ENCODE measurements at regions not wholly inside any gene's neighbourhood (a gene's known extent, or its start where the extent isn't known, plus 50 kb on each side); places are given as distances from the start of the nearest gene placed in this dataset.
A peak's percentile ranks its signal among the peaks of the same experiment; 100 is the strongest.
"Not testable (repeated sequence)": the region's sequence is repeated elsewhere in the genome, so short reads cannot be mapped to it uniquely, and the experiment has no call there.

- DNase-seq, result peak; percentile 48
Measured at GRCh38 chr14:23694949-23695663, 58.9 kb downstream of the DHRS2 start.

DNA sequence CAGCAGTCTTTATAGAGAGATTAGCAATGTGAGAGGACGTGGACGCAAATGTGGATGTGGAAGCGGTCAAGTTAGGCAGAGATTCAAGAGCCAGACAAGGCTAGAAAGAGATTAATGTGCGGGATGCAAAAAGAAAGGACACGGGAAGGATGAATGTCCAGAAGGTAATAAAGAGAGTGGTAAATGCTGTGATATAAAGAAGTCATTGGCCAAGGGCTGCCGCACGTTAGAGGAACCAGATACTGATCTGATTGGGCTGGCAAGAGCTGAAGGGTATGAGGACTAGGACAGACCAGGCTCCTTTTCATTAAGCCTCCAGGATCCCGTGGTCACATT is 59.5 kb downstream of the DHRS2 start:
- DNase-seq, result no peak

- DNase-seq, result no peak
Measured at GRCh38 chr14:23696701-23697239, 60.6 kb downstream of the DHRS2 start.

GRCh38 chr14:23697680-23698079 is 61.5 kb downstream of the DHRS2 start:
- no peak for DNase-seq

GRCh38 chr14:23702656-23703426 is 66.7 kb downstream of the DHRS2 start:
- no peak for DNase-seq

DNA sequence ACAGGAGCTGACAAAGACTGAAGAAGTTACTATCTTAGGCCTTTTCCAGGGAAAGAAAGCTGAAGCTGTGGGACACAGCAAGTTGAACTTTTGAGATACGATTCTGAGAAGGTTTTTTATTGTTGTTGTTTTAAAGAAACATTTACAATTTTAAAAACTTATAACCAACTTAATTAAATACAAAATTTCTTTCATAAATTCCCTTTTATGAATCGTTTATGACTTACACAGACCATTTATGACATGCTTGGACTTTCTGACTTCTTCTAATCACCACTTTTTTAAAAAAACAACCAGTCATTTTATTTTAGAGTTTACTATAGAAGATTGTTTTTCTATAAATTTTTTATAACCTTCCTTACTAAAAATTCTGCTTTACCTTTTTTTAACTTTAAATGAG is 68.7 kb downstream of the DHRS2 start:
- DNase-seq, result no peak

DNA sequence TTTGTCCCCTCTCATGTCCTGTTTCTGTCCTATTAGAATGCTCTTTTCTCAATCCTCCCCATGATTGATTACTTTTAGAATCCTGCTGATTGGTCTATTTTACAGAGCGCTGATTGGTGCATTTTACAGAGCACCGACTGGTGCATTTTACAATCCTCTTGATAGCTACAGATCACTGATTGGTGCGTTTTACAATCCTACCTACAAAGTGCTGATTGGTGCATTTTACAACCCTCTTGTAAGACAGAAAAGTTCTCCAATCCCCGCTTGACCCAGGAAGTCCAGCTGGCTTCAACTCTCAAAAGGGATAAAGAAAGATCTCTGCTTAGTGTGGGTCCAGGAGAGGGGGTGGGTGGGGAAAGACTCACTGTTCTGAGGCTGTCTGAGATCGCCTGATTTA is 71.3 kb downstream of the DHRS2 start:
- no peak for DNase-seq

GRCh38 chr14:23708343-23708742 is 72.2 kb downstream of the DHRS2 start:
- no peak for DNase-seq

GRCh38 chr14:23709923-23710322 is 73.8 kb downstream of the DHRS2 start:
- no peak for DNase-seq

GRCh38 chr14:23712287-23712686 is 76.1 kb downstream of the DHRS2 start:
- DNase-seq, result no peak

- DNase-seq, result no peak
Measured at GRCh38 chr14:23719225-23719985, 83.2 kb downstream of the DHRS2 start.

DNA sequence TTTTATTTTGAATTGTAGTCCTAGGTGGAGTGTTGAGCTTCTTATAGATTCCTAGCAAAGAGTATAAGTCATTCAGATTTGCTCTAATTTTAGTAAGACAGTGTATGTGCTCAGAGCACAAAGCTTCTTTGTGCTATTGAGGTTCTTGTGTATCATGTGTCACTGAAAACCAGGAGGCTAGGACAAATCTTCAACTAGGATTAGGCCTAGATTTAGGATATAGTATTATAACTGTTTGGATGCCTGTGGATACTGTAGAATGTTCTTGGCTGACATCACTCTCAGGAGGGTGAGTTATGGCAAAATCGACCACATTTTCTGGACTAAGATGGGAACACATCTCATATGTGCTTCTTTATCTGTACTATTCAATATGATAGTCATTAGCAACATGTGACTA is 86.5 kb downstream of the DHRS2 start:
- DNase-seq, result no peak

GRCh38 chr14:23723911-23724310 is 87.7 kb downstream of the DHRS2 start:
- DNase-seq, result no peak

- DNase-seq, result no peak
Measured at GRCh38 chr14:23725528-23725927, 89.4 kb downstream of the DHRS2 start.

GRCh38 chr14:23725980-23726710 is 90.0 kb downstream of the DHRS2 start:
- DNase-seq, result no peak

GRCh38 chr14:23727566-23728335 is 91.6 kb downstream of the DHRS2 start:
- DNase-seq, result peak; percentile 57

- DNase-seq, result no peak
Measured at GRCh38 chr14:23728791-23729190, 92.6 kb downstream of the DHRS2 start.

DNA sequence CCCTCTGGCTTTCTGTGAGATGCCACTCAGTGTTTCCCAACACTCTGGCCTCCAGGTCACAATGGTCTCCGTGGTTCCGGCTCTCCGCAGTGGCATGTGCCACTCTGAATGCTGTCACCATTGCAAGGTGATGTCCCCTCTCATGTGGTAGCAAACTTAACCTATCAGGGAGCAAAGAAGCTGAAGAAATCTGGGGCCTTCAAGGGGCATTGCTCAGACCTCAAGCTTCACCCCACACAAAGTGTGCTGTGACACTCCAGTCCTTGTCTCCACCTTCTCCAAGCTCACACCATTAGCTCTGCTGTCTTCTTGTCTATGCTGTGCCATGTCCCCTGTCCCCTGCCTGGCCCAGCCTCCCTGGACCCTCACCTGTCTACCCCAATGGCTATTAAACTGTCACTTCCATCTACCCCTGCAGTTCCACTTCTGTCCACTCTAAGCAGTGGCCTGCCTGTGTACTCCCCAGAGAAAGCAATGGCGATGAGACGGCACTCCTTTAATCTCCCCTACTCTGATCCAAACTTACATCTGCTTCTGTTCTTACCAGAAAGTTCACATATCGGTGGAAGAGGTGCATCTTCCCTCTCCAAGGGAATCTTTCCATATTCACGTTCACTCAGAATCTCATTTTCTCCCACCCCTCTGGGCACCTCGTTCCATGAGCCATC is 93.7 kb downstream of the DHRS2 start:
- DNase-seq, result no peak

DNA sequence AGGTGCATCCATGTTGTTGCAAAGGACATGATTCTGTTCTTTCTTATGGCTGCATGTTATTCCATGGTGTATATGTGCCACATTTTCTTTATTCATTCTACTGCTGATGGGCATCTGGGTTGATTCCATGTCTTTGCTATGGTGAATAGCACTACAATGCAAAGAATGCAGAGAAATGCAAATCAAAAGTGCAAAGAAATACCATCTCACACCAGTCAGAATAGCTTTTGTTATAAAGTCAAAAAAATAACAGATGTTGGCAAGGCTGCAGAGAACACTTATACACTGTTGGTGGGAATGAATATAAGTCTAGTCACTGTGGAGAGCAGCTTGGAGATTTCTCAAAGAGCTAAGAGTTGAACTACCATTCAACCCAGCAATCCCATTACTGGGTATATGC is 99.2 kb downstream of the DHRS2 start:
- DNase-seq, result no peak

DNA sequence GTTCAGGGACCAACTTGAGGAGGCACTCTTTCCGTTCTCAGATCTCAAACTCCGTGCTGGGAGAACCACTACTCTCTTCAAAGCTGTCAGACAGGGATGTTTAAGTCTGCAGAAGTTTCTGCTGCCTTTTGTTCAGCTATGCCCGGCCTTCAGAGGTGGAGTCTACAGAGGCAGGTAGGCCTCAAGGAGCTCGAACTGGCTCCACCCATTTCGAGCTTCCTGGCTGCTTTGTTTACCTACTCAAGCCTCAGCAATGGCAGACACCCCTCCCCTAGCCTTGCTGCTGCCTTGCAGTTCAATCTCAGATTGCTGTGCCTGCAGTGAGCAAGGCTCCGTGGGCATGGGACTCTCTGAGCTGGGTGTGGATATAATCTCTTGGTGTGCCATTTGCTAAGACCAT is 108.2 kb downstream of the DHRS2 start:
- DNase-seq, result not testable (repeated sequence)

DNA sequence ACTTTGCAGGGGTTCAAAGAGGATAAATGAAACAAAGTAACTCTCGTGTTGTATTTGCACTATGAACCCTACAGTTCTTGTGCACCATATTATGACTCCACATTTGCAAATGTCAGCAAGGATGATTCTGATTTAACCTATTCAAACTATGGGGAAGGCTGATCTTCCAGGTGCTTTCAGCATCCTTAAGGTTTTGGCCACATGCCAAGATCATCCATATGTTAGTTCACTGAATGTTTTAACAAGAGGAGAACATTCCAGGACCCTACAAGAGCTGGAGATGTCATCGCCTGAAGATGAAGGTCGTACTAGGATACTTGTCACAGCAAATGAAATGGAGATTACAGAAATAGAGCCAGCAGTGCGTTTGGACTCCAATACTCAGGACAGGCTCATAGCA is 114.2 kb downstream of the DHRS2 start:
- DNase-seq, result no peak

All from fibroblast of skin of abdomen (primary cell).